NT2/D1 (cell line): ENCODE measurements at regions not wholly inside any gene's neighbourhood (a gene's known extent, or its start where the extent isn't known, plus 50 kb on each side); places are given as distances from the start of the nearest gene placed in this dataset.

Source experiments
- SUZ12 ChIP-seq: IDR thresholded peaks from 2 replicates; pipeline ENCODE4 v1.6.1; 2011; ENCODE audit not compliant: insufficient read length, insufficient read depth; ENCODE audit errors: extremely low read depth
- YY1 ChIP-seq: IDR thresholded peaks from 2 replicates; pipeline ENCODE4 v1.6.1; 2011; ENCODE audit not compliant: insufficient read length, insufficient read depth

- no peak for TF ChIP-seq YY1
- TF ChIP-seq SUZ12: no peak
Measured at GRCh38 chr3:18870642-18871041, 277.7 kb upstream of the KCNH8 start.
